ENCODE measurements at regions not wholly inside any gene's neighbourhood (a gene's known extent, or its start where the extent isn't known, plus 50 kb on each side); places are given as distances from the start of the nearest gene placed in this dataset.

- no peak for TF ChIP-seq POLR2A (IDR thresholded peaks at IDR 0.05)
- no peak for TF ChIP-seq CTCF (IDR thresholded peaks at IDR 0.05)
These were observed 382.6 kb upstream of the THBS1 start for GRCh38 chr15:39198044-39199000.

Measured in vagina (tissue), 2 donors.